Fibroblast of the conjunctiva (primary cell): ENCODE measurements at regions not wholly inside any gene's neighbourhood (a gene's known extent, or its start where the extent isn't known, plus 50 kb on each side); places are given as distances from the start of the nearest gene placed in this dataset.
A peak's percentile ranks its signal among the peaks of the same experiment; 100 is the strongest.
"Not testable (repeated sequence)": the region's sequence is repeated elsewhere in the genome, so short reads cannot be mapped to it uniquely, and the experiment has no call there.

Experiments
- DNase-seq: peaks from one replicate; pipeline ENCODE4 v3.0.0-alpha.2; 2010; ENCODE audit warnings: low read depth

GRCh38 chr6:71056656-71057055 lies 99.8 kb upstream of the B3GAT2 start:
- no peak for DNase-seq

GRCh38 chr6:71066153-71066552 lies 109.3 kb upstream of the B3GAT2 start:
- no peak for DNase-seq

- no peak for DNase-seq
Measured at GRCh38 chr6:71067816-71068215, 111.0 kb upstream of the B3GAT2 start.

- no peak for DNase-seq
Measured at GRCh38 chr6:71072508-71072907, 115.6 kb upstream of the B3GAT2 start.

- no peak for DNase-seq
Measured at GRCh38 chr6:71077655-71078054, 120.8 kb upstream of the B3GAT2 start.

- no peak for DNase-seq
Measured at GRCh38 chr6:71079677-71080076, 122.8 kb upstream of the B3GAT2 start.

- no peak for DNase-seq
Measured at GRCh38 chr6:71080133-71080532, 123.3 kb upstream of the B3GAT2 start.

- DNase-seq, result peak; percentile 5
Measured at GRCh38 chr6:71080826-71081225, 124.0 kb upstream of the B3GAT2 start.

GRCh38 chr6:71082033-71082650 lies 125.3 kb upstream of the B3GAT2 start:
- DNase-seq, result peak; percentile 4

- no peak for DNase-seq
Measured at GRCh38 chr6:71083308-71083820, 126.5 kb upstream of the B3GAT2 start.

GRCh38 chr6:71088166-71088565 lies 131.3 kb upstream of the B3GAT2 start:
- no peak for DNase-seq

GRCh38 chr6:71090217-71090616 lies 133.4 kb upstream of the B3GAT2 start:
- no peak for DNase-seq

- DNase-seq, result no peak
Measured at GRCh38 chr6:71091167-71091566, 134.3 kb upstream of the B3GAT2 start.

- no peak for DNase-seq
Measured at GRCh38 chr6:71091956-71092355, 135.1 kb upstream of the B3GAT2 start.

- not testable (repeated sequence) for DNase-seq
Measured at GRCh38 chr6:71097264-71097663, 140.4 kb upstream of the B3GAT2 start.

- DNase-seq, result no peak
Measured at GRCh38 chr6:71099649-71100048, 142.8 kb upstream of the B3GAT2 start.

- no peak for DNase-seq
Measured at GRCh38 chr6:71103130-71103529, 146.3 kb upstream of the B3GAT2 start.

- DNase-seq, result no peak
Measured at GRCh38 chr6:71103641-71104040, 146.8 kb upstream of the B3GAT2 start.

GRCh38 chr6:71106276-71106675 lies 149.4 kb upstream of the B3GAT2 start:
- no peak for DNase-seq

- peak; percentile 34 for DNase-seq
Measured at GRCh38 chr6:71107911-71108420, 151.1 kb upstream of the B3GAT2 start.

GRCh38 chr6:71114544-71114943 lies 157.7 kb upstream of the B3GAT2 start:
- no peak for DNase-seq

- DNase-seq, result no peak
Measured at GRCh38 chr6:71114986-71115385, 158.1 kb upstream of the B3GAT2 start.

GRCh38 chr6:71119560-71119959 lies 162.7 kb upstream of the B3GAT2 start:
- no peak for DNase-seq

- DNase-seq, result no peak
Measured at GRCh38 chr6:71123051-71123450, 165.6 kb upstream of the OGFRL1 start.
